ENCODE measurements at regions not wholly inside any gene's neighbourhood (a gene's known extent, or its start where the extent isn't known, plus 50 kb on each side); places are given as distances from the start of the nearest gene placed in this dataset.

GRCh38 chr10:64523065-64523759 is 1002.0 kb downstream of the REEP3 start:
- TF ChIP-seq YY1 (IDR thresholded peaks at IDR 0.05; ENCODE audit: insufficient read depth, insufficient read length) (no peak), SUZ12 (IDR thresholded peaks at IDR 0.05; ENCODE audit: extremely low read depth, insufficient read depth, insufficient read length) (no peak)

All from NT2/D1 (cell line).